ENCODE measurements at regions not wholly inside any gene's neighbourhood (a gene's known extent, or its start where the extent isn't known, plus 50 kb on each side); places are given as distances from the start of the nearest gene placed in this dataset.
"Not testable (repeated sequence)": the region's sequence is repeated elsewhere in the genome, so short reads cannot be mapped to it uniquely, and the experiment has no call there.

GRCh38 chr2:238502088-238502810, 75.5 kb downstream of the ASB1 start:
- DNase-seq (ENCODE audit: low read depth in 2 of 3, low spot score in 2 of 3), result no peak

GRCh38 chr2:238502956-238503791, 76.4 kb downstream of the ASB1 start:
- DNase-seq (ENCODE audit: low read depth in 2 of 3, low spot score in 2 of 3), result no peak

DNA sequence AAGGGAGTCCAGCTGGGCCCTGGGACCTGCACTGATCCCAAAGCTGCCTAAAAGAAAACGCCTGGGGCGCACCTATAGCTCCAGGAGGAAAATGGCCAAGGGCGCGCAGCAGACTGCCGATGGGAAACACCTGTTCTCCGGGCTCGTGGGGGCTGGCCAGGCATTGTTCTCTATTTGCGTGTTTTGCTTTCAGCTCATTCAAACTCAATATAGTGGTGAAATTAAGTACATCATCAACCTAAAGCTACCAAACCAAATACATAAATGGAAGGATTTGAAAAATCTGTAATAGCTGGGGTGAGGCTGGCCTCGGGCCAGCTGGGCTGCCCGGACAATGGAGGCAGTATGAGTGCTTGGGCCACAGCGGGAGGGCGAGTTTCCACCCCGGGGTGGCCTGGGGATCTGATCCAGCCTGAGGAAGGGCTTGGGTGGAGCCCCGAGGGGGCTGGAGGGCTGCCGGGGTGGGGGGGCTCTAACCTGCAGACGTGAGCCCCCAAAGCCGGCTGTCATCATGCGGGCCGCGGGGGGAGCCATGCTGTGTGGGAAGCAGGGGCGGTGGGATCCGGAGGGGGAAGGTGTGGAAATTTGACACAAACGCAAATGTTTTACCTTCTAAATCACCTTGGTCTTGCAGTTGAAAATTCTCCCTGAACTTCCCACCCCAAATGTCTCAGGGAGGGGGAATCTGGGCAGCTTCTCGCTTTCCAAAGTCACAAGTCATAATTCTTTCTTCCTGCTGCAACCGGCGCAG, 77.6 kb downstream of the ASB1 start:
- DNase-seq (ENCODE audit: low read depth in 2 of 3, low spot score in 2 of 3), result no peak

DNA sequence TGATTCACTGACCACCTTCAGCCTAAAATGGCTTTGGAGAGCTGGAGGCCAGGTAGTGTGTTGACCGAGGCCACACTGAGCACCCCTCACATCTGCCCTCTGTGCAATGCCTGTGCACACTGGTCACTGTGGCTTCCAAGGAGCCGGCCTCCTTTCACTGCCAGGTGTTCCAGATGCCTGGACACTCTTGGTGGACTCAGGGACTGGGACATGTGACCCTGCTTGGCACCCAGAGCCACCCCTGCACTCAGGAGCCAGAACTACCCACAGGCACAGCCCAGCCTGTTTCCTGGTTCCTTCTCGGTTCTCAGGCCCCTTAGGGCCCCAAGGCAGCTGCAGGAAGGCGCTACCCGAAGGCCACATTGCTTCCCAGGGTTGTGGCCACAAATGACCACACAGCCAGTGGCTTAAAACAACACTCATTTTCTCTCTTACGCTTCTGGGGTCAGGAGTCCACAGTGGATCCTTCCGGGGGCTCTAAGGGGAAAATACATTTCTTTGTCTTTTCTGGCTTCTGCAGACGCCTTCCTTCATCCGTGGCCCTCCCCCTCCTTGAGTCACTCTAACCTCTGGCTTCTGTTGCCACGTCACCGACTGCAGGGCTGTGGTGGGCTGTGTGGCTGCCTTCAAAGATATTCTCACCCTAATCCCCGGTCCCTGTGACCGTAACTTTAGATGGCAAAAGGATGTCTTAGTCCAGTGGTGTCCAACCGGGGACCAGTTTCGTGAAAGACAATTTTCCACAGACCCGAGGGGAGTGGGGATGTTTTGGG, 78.6 kb downstream of the ASB1 start:
- no peak for DNase-seq (ENCODE audit: low read depth in 2 of 3, low spot score in 2 of 3)

- no peak for DNase-seq (ENCODE audit: low read depth in 2 of 3, low spot score in 2 of 3)
These were observed 79.2 kb downstream of the ASB1 start for GRCh38 chr2:238505892-238506280.

- no peak for DNase-seq (ENCODE audit: low read depth in 2 of 3, low spot score in 2 of 3)
These were observed 79.8 kb downstream of the ASB1 start for GRCh38 chr2:238506371-238507068.

DNA sequence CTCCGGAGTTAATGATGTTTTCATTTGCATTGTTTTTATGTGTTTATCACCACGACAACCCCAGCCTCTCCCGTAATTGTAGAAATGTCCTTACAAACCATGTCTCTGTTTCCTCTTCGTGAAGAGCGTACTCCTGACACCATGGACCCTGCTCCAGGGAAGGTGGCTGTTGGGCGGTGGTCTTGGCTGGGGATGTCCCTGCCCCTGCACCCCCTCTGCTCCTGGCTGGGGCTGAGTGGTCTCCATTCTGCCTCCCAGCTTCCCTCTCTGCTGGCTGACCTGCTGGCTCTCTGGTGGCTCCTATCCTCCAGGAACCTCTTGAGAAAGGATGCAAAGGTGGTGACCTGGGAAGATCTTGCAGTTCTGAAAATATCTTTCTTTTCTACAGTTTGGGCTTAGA, 81.1 kb downstream of the ASB1 start:
- no peak for DNase-seq (ENCODE audit: low read depth in 2 of 3, low spot score in 2 of 3)

DNA sequence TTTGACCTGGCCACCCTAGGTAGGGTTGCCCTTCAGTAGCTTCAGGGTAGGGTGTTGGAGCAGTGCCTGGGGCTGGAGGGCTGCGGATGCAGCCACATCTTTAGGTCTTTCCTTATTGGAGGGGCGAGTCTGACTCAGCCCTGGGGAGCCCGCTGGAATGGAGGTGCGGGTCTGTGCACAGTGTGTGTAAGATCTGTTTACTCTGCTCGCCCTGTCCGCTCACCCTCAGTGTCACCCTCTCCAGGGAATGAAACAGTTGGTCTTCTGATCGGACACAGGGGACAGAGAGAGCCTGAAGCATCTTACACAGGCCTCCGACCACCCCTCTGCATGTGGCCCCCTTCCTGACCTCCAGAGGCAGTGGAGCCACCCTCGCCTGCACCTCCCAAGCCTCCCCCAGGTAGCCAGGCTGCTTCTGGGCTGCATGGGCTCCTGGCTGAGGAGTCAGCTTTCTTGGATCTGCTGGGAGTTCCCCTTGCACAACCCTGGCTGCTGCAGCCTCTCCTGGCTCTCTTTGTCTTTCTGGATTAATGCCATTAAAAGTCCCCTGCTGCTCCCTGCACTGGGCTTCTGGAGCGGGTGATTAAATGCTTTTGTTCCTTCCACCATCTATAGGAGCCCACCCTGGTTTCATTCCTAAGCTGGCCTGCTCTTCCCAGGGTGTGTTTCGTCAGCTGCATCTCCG, 82.6 kb downstream of the ASB1 start:
- DNase-seq (ENCODE audit: low read depth in 2 of 3, low spot score in 2 of 3), result no peak

DNA sequence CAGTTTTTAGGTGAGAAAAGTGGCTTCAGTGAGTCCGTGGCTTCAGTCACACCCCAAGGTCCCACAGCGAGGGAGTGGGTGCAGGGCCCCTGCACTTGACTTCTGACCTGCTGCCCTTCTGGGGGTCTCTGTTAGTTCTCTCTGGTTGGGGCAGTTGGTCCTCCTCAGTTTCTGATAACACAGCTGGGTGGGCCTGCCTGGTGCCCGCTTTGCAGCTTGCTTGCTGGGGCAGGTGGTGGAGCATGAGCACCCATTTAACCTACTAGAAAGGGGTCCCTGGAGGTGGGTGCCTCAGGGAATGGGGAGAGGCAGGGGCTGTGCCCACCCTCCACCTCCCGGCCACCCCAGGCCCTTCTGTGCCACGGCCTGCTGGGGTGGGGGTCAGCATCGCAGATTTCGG, 83.2 kb downstream of the ASB1 start:
- no peak for DNase-seq (ENCODE audit: low read depth in 2 of 3, low spot score in 2 of 3)

DNA sequence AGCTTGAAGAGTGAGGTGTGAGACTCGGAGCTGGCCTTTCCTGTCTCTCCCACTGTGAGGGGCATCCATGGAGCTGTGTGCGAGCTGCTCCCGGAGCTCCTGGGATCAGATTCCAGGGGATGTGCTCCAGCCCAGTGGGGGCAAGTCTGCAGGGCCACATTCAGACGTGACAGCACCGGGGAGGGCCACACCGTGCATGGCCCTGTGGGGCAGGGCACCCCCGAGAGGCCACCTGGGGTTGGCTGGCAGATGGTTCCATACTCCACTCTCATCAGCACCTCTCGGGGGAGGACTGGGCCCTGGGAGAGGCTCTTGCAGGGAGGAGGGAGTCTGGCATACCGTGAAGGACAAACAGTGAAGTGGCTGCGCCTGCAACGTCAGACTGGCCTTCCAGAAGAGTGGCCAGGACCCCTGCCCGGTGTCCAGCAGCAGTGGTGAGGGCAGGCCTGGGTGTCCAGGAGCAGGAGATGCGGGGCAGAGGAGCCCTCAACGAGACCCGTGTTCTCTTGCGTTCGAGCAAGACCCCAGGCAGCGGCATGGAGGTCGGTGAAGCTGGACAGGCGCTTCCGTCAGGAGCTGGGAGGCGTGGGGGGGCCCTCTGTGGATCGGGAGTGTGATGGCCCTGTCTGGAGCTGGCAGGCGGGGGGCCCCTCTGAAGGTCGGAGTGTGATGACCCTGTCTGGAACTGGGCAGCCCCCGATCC, 84.3 kb downstream of the ASB1 start:
- no peak for DNase-seq (ENCODE audit: low read depth in 2 of 3, low spot score in 2 of 3)

DNA sequence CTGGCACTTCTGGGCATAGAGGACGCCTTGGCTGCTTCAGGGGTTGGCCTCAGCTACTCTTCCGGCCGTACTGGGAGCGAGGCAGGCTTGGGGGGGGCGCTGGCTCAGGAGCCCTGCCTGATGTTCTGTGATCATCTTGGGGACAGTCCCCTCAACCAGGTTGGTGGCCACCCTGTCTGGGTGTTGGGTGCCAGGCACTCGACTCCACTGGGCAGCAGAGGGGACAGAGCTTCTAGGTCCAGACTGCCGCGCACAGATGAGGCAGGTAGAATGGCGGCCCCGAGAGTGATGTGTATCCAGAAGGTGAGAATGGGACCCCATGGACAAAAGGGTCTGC, 84.9 kb downstream of the ASB1 start:
- DNase-seq (ENCODE audit: low read depth in 2 of 3, low spot score in 2 of 3), result no peak

- DNase-seq (ENCODE audit: low read depth in 2 of 3, low spot score in 2 of 3), result no peak
These were observed 85.6 kb downstream of the ASB1 start for GRCh38 chr2:238512247-238512867.

- DNase-seq (ENCODE audit: low read depth in 2 of 3, low spot score in 2 of 3), result no peak
These were observed 86.6 kb downstream of the ASB1 start for GRCh38 chr2:238513346-238513745.

GRCh38 chr2:238514024-238514423, 87.3 kb downstream of the ASB1 start:
- not testable (repeated sequence) for DNase-seq (ENCODE audit: low read depth in 2 of 3, low spot score in 2 of 3)

GRCh38 chr2:238515377-238515776, 88.7 kb downstream of the ASB1 start:
- DNase-seq (ENCODE audit: low read depth in 2 of 3, low spot score in 2 of 3), result no peak

DNA sequence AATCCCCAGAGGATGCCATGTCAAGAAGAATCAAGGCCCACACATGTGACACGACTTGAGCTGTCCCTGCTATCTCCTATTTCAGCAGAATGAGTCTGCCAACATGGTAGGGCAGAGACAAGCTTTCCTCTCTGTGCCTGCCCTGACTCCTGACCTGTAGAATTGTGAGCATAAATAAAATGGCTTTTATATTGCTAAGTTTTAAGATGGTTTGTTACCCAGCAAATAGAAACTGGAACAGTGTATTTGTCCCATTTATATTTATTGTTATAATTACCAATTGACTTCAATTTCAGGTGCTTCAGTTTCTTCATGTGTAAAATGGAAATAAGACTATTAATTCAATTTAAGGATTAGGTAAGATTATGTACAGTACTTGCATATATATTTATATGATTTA, 90.5 kb downstream of the ASB1 start:
- DNase-seq (ENCODE audit: low read depth in 2 of 3, low spot score in 2 of 3), result no peak

- no peak for DNase-seq (ENCODE audit: low read depth in 2 of 3, low spot score in 2 of 3)
These were observed 91.6 kb downstream of the ASB1 start for GRCh38 chr2:238518172-238518820.

- DNase-seq (ENCODE audit: low read depth in 2 of 3, low spot score in 2 of 3), result no peak
These were observed 92.1 kb downstream of the ASB1 start for GRCh38 chr2:238518821-238519186.

Measured in activated CD8-positive, alpha-beta memory T cell treated with anti-CD3 and anti-CD28 coated beads for 48 hours (primary cell).